ENCODE measurements at regions not wholly inside any gene's neighbourhood (a gene's known extent, or its start where the extent isn't known, plus 50 kb on each side); places are given as distances from the start of the nearest gene placed in this dataset.

DNA sequence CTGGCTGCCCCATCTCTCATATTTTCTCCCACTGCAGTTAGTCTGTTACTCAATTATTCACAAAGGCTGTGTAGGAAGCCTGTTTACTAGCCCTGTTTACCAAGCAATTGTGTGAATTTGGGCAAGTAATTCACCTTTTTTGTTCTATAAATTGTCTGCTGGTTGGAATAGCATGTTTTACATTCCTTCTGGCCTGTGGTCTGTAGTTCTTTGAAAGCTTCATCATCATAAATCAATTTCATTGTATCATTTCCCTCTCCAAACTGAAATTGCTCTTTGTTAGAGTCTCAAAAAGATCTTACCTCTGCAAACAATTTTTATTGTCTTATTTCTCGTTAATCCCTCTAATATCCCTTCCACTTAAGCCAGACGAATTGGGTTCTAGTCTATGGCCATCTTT is 1059.5 kb upstream of the ADGRL4 start:
- DNase-seq = no peak
- Histone ChIP-seq H3K4me1 (no peaks in the 10 kb centered on the region), H3K27me3 (no peaks in the 10 kb centered on the region), H3K4me3 (no peak overlapping the region), H3K27ac (no peak overlapping the region), H3K9me3 (no peaks in the 10 kb centered on the region), H3K36me3 (no peaks in the 10 kb centered on the region)
- intact Hi-C loops (cut with DNase I) = no loop called here
- TF ChIP-seq, protein P1, sequence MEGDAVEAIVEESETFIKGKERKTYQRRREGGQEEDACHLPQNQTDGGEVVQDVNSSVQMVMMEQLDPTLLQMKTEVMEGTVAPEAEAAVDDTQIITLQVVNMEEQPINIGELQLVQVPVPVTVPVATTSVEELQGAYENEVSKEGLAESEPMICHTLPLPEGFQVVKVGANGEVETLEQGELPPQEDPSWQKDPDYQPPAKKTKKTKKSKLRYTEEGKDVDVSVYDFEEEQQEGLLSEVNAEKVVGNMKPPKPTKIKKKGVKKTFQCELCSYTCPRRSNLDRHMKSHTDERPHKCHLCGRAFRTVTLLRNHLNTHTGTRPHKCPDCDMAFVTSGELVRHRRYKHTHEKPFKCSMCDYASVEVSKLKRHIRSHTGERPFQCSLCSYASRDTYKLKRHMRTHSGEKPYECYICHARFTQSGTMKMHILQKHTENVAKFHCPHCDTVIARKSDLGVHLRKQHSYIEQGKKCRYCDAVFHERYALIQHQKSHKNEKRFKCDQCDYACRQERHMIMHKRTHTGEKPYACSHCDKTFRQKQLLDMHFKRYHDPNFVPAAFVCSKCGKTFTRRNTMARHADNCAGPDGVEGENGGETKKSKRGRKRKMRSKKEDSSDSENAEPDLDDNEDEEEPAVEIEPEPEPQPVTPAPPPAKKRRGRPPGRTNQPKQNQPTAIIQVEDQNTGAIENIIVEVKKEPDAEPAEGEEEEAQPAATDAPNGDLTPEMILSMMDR (IDR thresholded peaks at IDR 0.05) = no peak
- WGBS, 2 donors = 10 to 16% methylated on average over 2 of the region's 2 CpGs

DNA sequence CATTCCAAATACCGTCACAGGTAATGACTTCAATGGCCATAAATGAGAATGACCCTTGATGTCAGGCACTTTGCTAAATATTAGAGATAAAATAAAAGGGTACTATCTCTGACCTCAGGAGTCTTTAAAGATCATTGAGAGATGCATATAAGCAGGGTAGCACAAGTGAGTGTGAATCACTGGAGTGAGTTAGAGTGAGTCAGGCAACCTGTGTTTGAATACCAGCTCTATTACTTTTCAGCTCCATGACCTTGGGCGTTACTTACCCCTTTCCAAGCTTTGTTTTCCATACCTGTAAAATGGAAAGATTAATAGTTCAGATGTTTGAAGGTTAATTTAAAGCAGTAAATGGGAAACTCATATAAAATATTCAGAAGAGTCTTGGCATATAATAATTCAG is 1058.0 kb upstream of the ADGRL4 start:
- no peaks in the 10 kb centered on the region for H3K27me3 ChIP-seq
- H3K9me3 ChIP-seq = no peaks in the 10 kb centered on the region
- TF ChIP-seq, protein P1 (IDR thresholded peaks at IDR 0.05) = no peak
- no peak for TF ChIP-seq POLR2A (IDR thresholded peaks at IDR 0.05)
- WGBS, 2 donors = 48 to 76% methylated on average over 2 of the region's 2 CpGs
- no peaks in the 10 kb centered on the region for H3K4me1 ChIP-seq
- no peaks in the 10 kb centered on the region for H3K36me3 ChIP-seq
- no peak overlapping the region for H3K27ac ChIP-seq
- intact Hi-C loops (cut with DNase I) = no loop called here
- no peak for DNase-seq
- no peak overlapping the region for H3K4me3 ChIP-seq

DNA sequence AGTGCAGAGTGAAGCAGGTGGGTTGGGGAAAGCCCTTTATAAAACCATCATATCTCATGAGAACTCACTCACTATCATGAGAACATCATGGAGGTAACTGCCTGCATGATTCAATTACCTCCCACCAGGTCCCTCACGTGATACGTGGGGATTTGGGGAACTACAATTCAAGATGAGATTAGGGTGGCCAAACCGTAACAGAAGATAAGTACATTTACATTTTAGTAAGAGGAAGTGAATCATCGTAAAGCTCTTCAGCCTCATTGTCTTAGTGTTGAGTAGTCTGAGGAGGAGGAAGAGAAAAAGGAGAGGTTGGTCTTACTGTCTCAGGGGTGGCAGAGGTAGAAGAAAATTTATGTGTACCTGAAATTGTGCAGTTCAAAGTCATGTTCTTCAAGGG is 1053.4 kb upstream of the ADGRL4 start:
- intact Hi-C loops (cut with DNase I) = no loop called here

DNA sequence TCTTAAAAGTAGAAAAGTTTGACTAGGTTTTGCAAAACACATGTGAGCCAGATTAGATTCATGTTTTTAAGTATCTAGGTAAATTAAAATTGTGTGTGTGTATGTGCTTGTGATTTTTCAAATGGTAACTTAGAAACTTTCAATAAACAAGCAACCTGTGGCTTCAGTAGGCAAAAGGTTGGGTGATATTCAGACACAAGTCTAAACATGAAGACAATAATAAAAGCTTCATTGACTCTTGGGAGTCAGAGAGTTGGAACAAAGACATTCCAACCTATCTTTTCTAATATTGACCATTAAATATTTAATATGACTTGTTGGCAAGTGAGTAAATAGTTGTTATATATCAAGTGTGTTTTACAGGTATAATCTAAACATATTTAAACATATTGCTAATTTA is 1049.6 kb upstream of the ADGRL4 start:
- Histone ChIP-seq H3K9me3 (no peaks in the 10 kb centered on the region), H3K36me3 (no peaks in the 10 kb centered on the region), H3K27me3 (no peaks in the 10 kb centered on the region), H3K4me1 (no peaks in the 10 kb centered on the region), H3K4me3 (no peak overlapping the region), H3K27ac (no peak overlapping the region)
- TF ChIP-seq, protein P1 (IDR thresholded peaks at IDR 0.05) = no peak
- TF ChIP-seq POLR2A (IDR thresholded peaks at IDR 0.05) = no peak
- no peak for DNase-seq
- intact Hi-C loops (cut with DNase I) = no loop called here

More for the DNA sequence above, 1053.4 kb upstream of the ADGRL4 start:
- Histone ChIP-seq H3K27ac (no peak overlapping the region), H3K27me3 (no peaks in the 10 kb centered on the region), H3K4me3 (no peak overlapping the region), H3K36me3 (no peaks in the 10 kb centered on the region), H3K9me3 (no peaks in the 10 kb centered on the region), H3K4me1 (no peaks in the 10 kb centered on the region)
- no peak for DNase-seq
- no peak for TF ChIP-seq POLR2A (IDR thresholded peaks at IDR 0.05)
- TF ChIP-seq, protein P1 (IDR thresholded peaks at IDR 0.05) = no peak
- WGBS, 2 donors = 40 to 60% methylated on average over 4 of the region's 4 CpGs

DNA sequence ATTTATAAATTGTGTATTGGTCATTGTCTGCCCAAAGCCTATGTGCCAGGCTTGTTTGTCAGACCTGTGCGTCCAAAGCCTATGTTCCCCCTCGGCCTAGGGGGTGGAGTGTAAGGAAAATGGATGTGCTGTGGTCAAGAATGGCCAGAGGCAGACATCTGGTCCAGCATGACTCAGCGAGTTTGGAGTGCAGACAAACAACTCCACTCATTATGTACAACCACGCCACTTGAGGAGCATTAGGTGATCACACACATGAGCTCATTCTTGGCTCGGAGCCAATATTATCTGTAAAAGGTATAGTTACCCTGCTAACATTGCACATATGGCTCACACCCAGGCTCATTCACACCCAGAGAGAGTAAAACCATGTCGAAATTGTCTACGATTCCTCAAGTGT is 1047.6 kb upstream of the ADGRL4 start:
- H3K27ac ChIP-seq = no peak overlapping the region
- peaks cover 0 to 4% (median 0%) of the 10 kb centered on the region in 3 donors for H3K9me3 ChIP-seq
- H3K27me3 ChIP-seq = no peaks in the 10 kb centered on the region
- DNase-seq = no peak
- no peak overlapping the region for H3K4me3 ChIP-seq
- TF ChIP-seq POLR2A (IDR thresholded peaks at IDR 0.05) = no peak
- TF ChIP-seq, protein P1 (IDR thresholded peaks at IDR 0.05) = no peak
- no peaks in the 10 kb centered on the region for H3K36me3 ChIP-seq
- 49 to 66% methylated on average over 6 to 7 of the region's 7 CpGs for WGBS, 2 donors
- H3K4me1 ChIP-seq = no peaks in the 10 kb centered on the region
- intact Hi-C loops (cut with DNase I) = no loop called here
